ENCODE measurements at regions not wholly inside any gene's neighbourhood (a gene's known extent, or its start where the extent isn't known, plus 50 kb on each side); places are given as distances from the start of the nearest gene placed in this dataset.
"Not testable (repeated sequence)": the region's sequence is repeated elsewhere in the genome, so short reads cannot be mapped to it uniquely, and the experiment has no call there.

DNA sequence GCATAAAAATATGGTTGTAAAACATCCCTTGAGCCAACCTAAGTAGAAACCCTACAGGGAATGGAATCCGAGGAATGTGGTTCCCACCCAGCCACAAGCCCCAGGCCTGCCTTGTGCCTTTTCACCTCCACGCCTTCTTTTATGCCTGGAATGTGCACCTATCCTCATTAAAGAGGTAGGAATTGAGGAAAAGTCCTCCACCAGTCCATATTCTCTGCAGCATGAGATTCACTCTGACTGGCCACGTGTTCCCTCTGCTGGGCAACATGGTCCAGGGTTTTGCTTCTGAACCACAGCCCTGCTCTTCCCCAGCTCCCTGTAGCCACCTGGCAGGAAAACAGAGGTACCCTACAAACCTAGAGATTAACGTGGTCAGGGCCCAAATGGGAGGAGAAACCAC, 787.9 kb upstream of the RAB6C start:
- H3K27ac Mint-ChIP-seq, result no peak overlapping the region
- ChIA-PET POLR2A (no interaction called here), CTCF (no interaction called here)
- Histone ChIP-seq H3K4me3 (ENCODE audit: low read length) (no peak overlapping the region), H3K9me3 (ENCODE audit: low read length) (no peaks in the 10 kb centered on the region), H3K27me3 (ENCODE audit: insufficient read depth, low read length, poor library complexity, severe bottlenecking) (no peaks in the 10 kb centered on the region), H3K36me3 (ENCODE audit: insufficient read depth, low read length) (no peaks in the 10 kb centered on the region), H3K27ac (ENCODE audit: low read depth, low read length) (no peak overlapping the region), H3K4me1 (ENCODE audit: insufficient read depth, low read length) (no peaks in the 10 kb centered on the region)
- DNase-seq, result no peak
- peaks cover 0 to 5% (median 2%) of the 10 kb centered on the region in 5 donors for H3K9me3 Mint-ChIP-seq
- no peak overlapping the region for H3K4me3 Mint-ChIP-seq
- H3K36me3 Mint-ChIP-seq, result no peaks in the 10 kb centered on the region
- peaks cover 0 to 8% of the 10 kb centered on the region in 2 donors for H3K27me3 Mint-ChIP-seq
- H3K4me1 Mint-ChIP-seq, result no peaks in the 10 kb centered on the region

DNA sequence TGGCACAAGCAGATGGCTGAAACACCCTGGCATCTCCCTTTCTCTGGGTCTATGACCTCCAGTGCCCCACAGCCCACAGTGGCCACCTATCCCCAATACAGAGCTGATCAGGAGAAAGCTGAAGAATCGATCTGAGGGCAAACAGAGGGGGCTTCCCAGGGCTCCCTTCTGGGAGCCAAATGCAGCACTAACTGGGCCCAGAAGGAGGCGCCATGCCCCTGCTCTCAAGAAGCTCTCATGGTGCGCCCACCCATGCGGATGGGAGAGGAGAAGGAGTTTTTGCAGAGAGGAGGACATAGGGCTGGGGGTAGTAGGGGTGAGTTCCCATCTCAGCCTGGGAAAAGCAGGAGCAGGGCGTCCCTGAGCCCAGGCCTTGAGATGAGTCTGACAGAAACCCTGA, 787.3 kb upstream of the RAB6C start:
- H3K9me3 Mint-ChIP-seq, result peaks cover 0 to 5% (median 0%) of the 10 kb centered on the region in 5 donors
- Histone ChIP-seq H3K4me1 (ENCODE audit: insufficient read depth, low read length) (no peaks in the 10 kb centered on the region), H3K27me3 (ENCODE audit: insufficient read depth, low read length, poor library complexity, severe bottlenecking) (no peaks in the 10 kb centered on the region), H3K36me3 (ENCODE audit: insufficient read depth, low read length) (no peaks in the 10 kb centered on the region), H3K27ac (ENCODE audit: low read depth, low read length) (no peak overlapping the region), H3K9me3 (ENCODE audit: low read length) (no peaks in the 10 kb centered on the region), H3K4me3 (ENCODE audit: low read length) (no peak overlapping the region)
- H3K27ac Mint-ChIP-seq, result no peak overlapping the region
- H3K27me3 Mint-ChIP-seq, result peaks cover 0 to 8% of the 10 kb centered on the region in 2 donors
- no peak for DNase-seq
- H3K4me1 Mint-ChIP-seq, result no peaks in the 10 kb centered on the region
- POLR2A ChIA-PET, result no interaction called here
- H3K36me3 Mint-ChIP-seq, result no peaks in the 10 kb centered on the region
- H3K4me3 Mint-ChIP-seq, result no peak overlapping the region
- CTCF ChIA-PET, result no interaction called here

DNA sequence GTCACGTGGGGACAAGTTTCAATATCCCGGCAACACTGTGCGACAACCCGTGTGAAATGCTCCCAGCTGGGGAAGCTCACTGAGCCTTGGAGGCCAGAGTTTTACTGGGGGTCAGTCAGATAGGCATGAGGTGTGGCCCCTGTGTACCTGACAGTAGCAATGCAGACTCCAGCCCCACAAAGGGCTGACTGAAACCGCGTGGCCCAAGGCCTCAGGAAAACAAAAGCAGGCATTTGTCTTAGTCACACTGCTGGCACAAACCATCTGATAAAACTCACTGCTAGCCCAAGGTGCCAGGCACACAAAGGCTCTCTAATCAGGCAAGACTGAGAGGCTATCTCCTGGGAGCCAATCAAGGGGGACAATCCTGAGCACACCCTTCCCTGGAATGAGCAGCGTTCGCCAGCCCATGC, 786.6 kb upstream of the RAB6C start:
- H3K36me3 ChIP-seq (ENCODE audit: insufficient read depth, low read length), result no peaks in the 10 kb centered on the region
- DNase-seq, result no peak
- CTCF ChIA-PET, result no interaction called here
- H3K4me1 ChIP-seq (ENCODE audit: insufficient read depth, low read length), result no peaks in the 10 kb centered on the region
- Mint-ChIP-seq H3K9me3 (peaks cover 0 to 5% (median 0%) of the 10 kb centered on the region in 5 donors), H3K36me3 (no peaks in the 10 kb centered on the region), H3K27me3 (peaks cover 0 to 6% of the 10 kb centered on the region in 2 donors), H3K27ac (no peak overlapping the region), H3K4me3 (no peak overlapping the region), H3K4me1 (no peaks in the 10 kb centered on the region)
- POLR2A ChIA-PET, result no interaction called here
- no peaks in the 10 kb centered on the region for H3K9me3 ChIP-seq (ENCODE audit: low read length)
- H3K27me3 ChIP-seq (ENCODE audit: insufficient read depth, low read length, poor library complexity, severe bottlenecking), result no peaks in the 10 kb centered on the region
- no peak overlapping the region for H3K4me3 ChIP-seq (ENCODE audit: low read length)
- H3K27ac ChIP-seq (ENCODE audit: low read depth, low read length), result no peak overlapping the region

GRCh38 chr2:129193961-129194360, 785.5 kb upstream of the RAB6C start:
- Histone ChIP-seq H3K4me3 (ENCODE audit: low read length) (no peak overlapping the region), H3K4me1 (ENCODE audit: insufficient read depth, low read length) (no peaks in the 10 kb centered on the region), H3K36me3 (ENCODE audit: insufficient read depth, low read length) (no peaks in the 10 kb centered on the region), H3K27ac (ENCODE audit: low read depth, low read length) (no peak overlapping the region), H3K9me3 (ENCODE audit: low read length) (no peaks in the 10 kb centered on the region), H3K27me3 (ENCODE audit: insufficient read depth, low read length, poor library complexity, severe bottlenecking) (no peaks in the 10 kb centered on the region)
- ChIA-PET POLR2A (no interaction called here), CTCF (no interaction called here)
- H3K27ac Mint-ChIP-seq, result no peak overlapping the region
- H3K4me3 Mint-ChIP-seq, result no peak overlapping the region
- peaks cover 0 to 2% (median 0%) of the 10 kb centered on the region in 5 donors for H3K9me3 Mint-ChIP-seq
- H3K27me3 Mint-ChIP-seq, result peaks cover 0 to 3% of the 10 kb centered on the region in 2 donors
- no peaks in the 10 kb centered on the region for H3K4me1 Mint-ChIP-seq
- DNase-seq, result no peak
- H3K36me3 Mint-ChIP-seq, result no peaks in the 10 kb centered on the region

DNA sequence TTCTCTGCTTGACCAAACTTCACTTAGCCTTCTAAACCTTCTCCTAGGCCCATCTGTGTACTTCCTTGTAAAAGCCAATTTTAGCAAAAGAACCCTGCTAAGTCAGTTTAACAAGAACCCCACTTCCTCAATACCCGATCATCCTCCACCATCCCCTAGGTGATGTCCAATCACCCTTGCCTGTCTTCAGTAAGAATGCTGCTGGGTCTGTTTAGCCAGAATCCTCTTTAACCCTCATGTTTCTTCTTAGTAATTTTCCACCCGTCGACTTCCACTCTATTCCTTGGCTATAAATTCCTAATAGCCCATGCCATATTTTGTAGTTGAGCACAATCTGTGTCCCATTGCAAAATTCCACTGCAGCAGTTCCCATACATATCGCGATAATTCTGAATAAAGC, 780.0 kb upstream of the RAB6C start:
- H3K27me3 Mint-ChIP-seq, result no peaks in the 10 kb centered on the region
- H3K9me3 Mint-ChIP-seq, result peaks cover 0 to 4% (median 0%) of the 10 kb centered on the region in 5 donors
- DNase-seq, result no peak
- H3K4me3 Mint-ChIP-seq, result no peak overlapping the region
- Histone ChIP-seq H3K27ac (ENCODE audit: low read depth, low read length) (no peak overlapping the region), H3K4me3 (ENCODE audit: low read length) (no peak overlapping the region), H3K4me1 (ENCODE audit: insufficient read depth, low read length) (no peaks in the 10 kb centered on the region), H3K36me3 (ENCODE audit: insufficient read depth, low read length) (no peaks in the 10 kb centered on the region), H3K9me3 (ENCODE audit: low read length) (no peaks in the 10 kb centered on the region), H3K27me3 (ENCODE audit: insufficient read depth, low read length, poor library complexity, severe bottlenecking) (no peaks in the 10 kb centered on the region)
- H3K27ac Mint-ChIP-seq, result no peak overlapping the region
- H3K4me1 Mint-ChIP-seq, result no peaks in the 10 kb centered on the region
- CTCF ChIA-PET, result no interaction called here
- no peaks in the 10 kb centered on the region for H3K36me3 Mint-ChIP-seq
- POLR2A ChIA-PET, result no interaction called here

GRCh38 chr2:129201696-129202095, 777.8 kb upstream of the RAB6C start:
- Mint-ChIP-seq H3K4me1 (no peaks in the 10 kb centered on the region), H3K4me3 (no peak overlapping the region), H3K9me3 (peaks cover 0 to 4% (median 3%) of the 10 kb centered on the region in 5 donors), H3K36me3 (no peaks in the 10 kb centered on the region), H3K27me3 (peaks cover 2 to 7% of the 10 kb centered on the region in 2 donors), H3K27ac (no peak overlapping the region)
- Histone ChIP-seq H3K27ac (ENCODE audit: low read depth, low read length) (no peak overlapping the region), H3K4me1 (ENCODE audit: insufficient read depth, low read length) (no peaks in the 10 kb centered on the region), H3K9me3 (ENCODE audit: low read length) (no peaks in the 10 kb centered on the region), H3K4me3 (ENCODE audit: low read length) (no peak overlapping the region), H3K27me3 (ENCODE audit: insufficient read depth, low read length, poor library complexity, severe bottlenecking) (no peaks in the 10 kb centered on the region), H3K36me3 (ENCODE audit: insufficient read depth, low read length) (no peaks in the 10 kb centered on the region)
- POLR2A ChIA-PET, result no interaction called here
- DNase-seq, result no peak
- CTCF ChIA-PET, result no interaction called here

- Histone ChIP-seq H3K36me3 (ENCODE audit: insufficient read depth, low read length) (no peaks in the 10 kb centered on the region), H3K27me3 (ENCODE audit: insufficient read depth, low read length, poor library complexity, severe bottlenecking) (no peaks in the 10 kb centered on the region), H3K9me3 (ENCODE audit: low read length) (no peaks in the 10 kb centered on the region), H3K4me1 (ENCODE audit: insufficient read depth, low read length) (no peaks in the 10 kb centered on the region), H3K4me3 (ENCODE audit: low read length) (no peak overlapping the region), H3K27ac (ENCODE audit: low read depth, low read length) (no peak overlapping the region)
- POLR2A ChIA-PET, result no interaction called here
- H3K9me3 Mint-ChIP-seq, result peaks cover 0 to 4% (median 3%) of the 10 kb centered on the region in 5 donors
- H3K36me3 Mint-ChIP-seq, result no peaks in the 10 kb centered on the region
- CTCF ChIA-PET, result no interaction called here
- H3K4me3 Mint-ChIP-seq, result no peak overlapping the region
- H3K27me3 Mint-ChIP-seq, result peaks cover 3 to 7% of the 10 kb centered on the region in 2 donors
- H3K4me1 Mint-ChIP-seq, result no peaks in the 10 kb centered on the region
- DNase-seq, result no peak
- no peak overlapping the region for H3K27ac Mint-ChIP-seq
Observed at GRCh38 chr2:129203331-129203730, 776.1 kb upstream of the RAB6C start.

GRCh38 chr2:129204581-129204980, 774.9 kb upstream of the RAB6C start:
- H3K4me3 Mint-ChIP-seq; POLR2A ChIA-PET; H3K27ac Mint-ChIP-seq; CTCF ChIA-PET; H3K9me3 ChIP-seq (ENCODE audit: low read length); DNase-seq; H3K4me1 Mint-ChIP-seq; H3K4me1 ChIP-seq (ENCODE audit: insufficient read depth, low read length); H3K36me3 ChIP-seq (ENCODE audit: insufficient read depth, low read length); H3K9me3 Mint-ChIP-seq; H3K4me3 ChIP-seq (ENCODE audit: low read length); H3K27me3 Mint-ChIP-seq; H3K27ac ChIP-seq (ENCODE audit: low read depth, low read length); H3K36me3 Mint-ChIP-seq; H3K27me3 ChIP-seq (ENCODE audit: insufficient read depth, low read length, poor library complexity, severe bottlenecking): not testable (repeated sequence)

DNA sequence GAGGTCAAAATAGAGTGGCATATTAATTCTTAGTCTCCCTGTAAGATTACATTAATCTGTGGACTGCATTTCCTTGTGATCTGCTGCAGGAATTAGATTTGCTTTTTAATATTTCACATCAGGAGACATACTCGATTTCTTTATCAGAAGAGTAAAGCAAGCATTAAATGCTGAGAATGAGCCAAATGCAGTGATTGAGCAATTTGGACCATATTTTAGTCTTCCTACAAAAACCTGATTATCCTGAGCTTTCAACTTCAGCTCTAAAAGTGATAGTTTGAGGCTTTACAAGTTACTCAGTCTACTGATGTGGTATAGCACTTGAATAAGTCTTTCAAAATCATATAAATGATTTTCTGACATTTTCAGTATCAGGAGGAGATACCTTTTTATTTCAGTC, 774.3 kb upstream of the RAB6C start:
- no peak overlapping the region for H3K27ac ChIP-seq (ENCODE audit: low read depth, low read length)
- ChIA-PET CTCF (no interaction called here), POLR2A (no interaction called here)
- Mint-ChIP-seq H3K27ac (no peak overlapping the region), H3K36me3 (no peaks in the 10 kb centered on the region), H3K27me3 (peaks cover 3 to 7% of the 10 kb centered on the region in 2 donors), H3K9me3 (peaks cover 0 to 6% (median 3%) of the 10 kb centered on the region in 5 donors), H3K4me3 (no peak overlapping the region), H3K4me1 (no peaks in the 10 kb centered on the region)
- no peaks in the 10 kb centered on the region for H3K4me1 ChIP-seq (ENCODE audit: insufficient read depth, low read length)
- no peak overlapping the region for H3K4me3 ChIP-seq (ENCODE audit: low read length)
- no peaks in the 10 kb centered on the region for H3K36me3 ChIP-seq (ENCODE audit: insufficient read depth, low read length)
- H3K9me3 ChIP-seq (ENCODE audit: low read length), result no peaks in the 10 kb centered on the region
- H3K27me3 ChIP-seq (ENCODE audit: insufficient read depth, low read length, poor library complexity, severe bottlenecking), result no peaks in the 10 kb centered on the region
- DNase-seq, result no peak
